SK-N-SH treated with all-trans-retinoic acid at 6 μM for 48 hours (cell line): ENCODE measurements at regions not wholly inside any gene's neighbourhood (a gene's known extent, or its start where the extent isn't known, plus 50 kb on each side); places are given as distances from the start of the nearest gene placed in this dataset.

Experiments used
- ATAC-seq: fragments of 200-7000 bp; cut with Tn5 transposase; 3 replicates; pipeline ENCODE4 v1.9.1; 2020; ENCODE audit warnings: mild to moderate bottlenecking, moderate library complexity
- ARNTL ChIP-seq: fragments of 450-650 bp; formaldehyde crosslinking; IDR thresholded peaks from 2 replicates; pipeline ENCODE4 v1.5.0; 2020; ENCODE audit warnings: low read depth, mild to moderate bottlenecking, moderate library complexity, borderline replicate concordance
- BACH2 ChIP-seq: fragments of 250-450 bp; sonication (Bioruptor Pico); IDR thresholded peaks from 2 replicates; pipeline ENCODE4 v1.9.0; 2021; ENCODE audit warnings: mild to moderate bottlenecking, borderline replicate concordance
- CSDC2 ChIP-seq: fragments of 250-450 bp; sonication (Bioruptor Pico); IDR thresholded peaks from 2 replicates; pipeline ENCODE4 v1.5.0; 2020; ENCODE audit warnings: mild to moderate bottlenecking, moderate library complexity
- ESRRG ChIP-seq: fragments of 250-450 bp; sonication (Bioruptor Pico); IDR thresholded peaks from 2 replicates; pipeline ENCODE4 v1.6.1; 2021; ENCODE audit warnings: mild to moderate bottlenecking
- GLIS3 ChIP-seq: fragments of 250-450 bp; sonication (Bioruptor Pico); IDR thresholded peaks from 2 replicates; pipeline ENCODE4 v1.5.0; 2020; ENCODE audit warnings: mild to moderate bottlenecking, moderate library complexity
- OSR1 ChIP-seq: fragments of 250-450 bp; sonication (Bioruptor Pico); IDR thresholded peaks from 2 replicates; pipeline ENCODE4 v1.8.0; 2022; ENCODE audit warnings: moderate library complexity, mild to moderate bottlenecking, inconsistent platforms
- PPARA ChIP-seq: fragments of 250-450 bp; sonication (Bioruptor Pico); IDR thresholded peaks from 2 replicates; pipeline ENCODE4 v1.5.0; 2020; ENCODE audit warnings: mild to moderate bottlenecking, borderline replicate concordance
- RARB ChIP-seq: fragments of 250-450 bp; sonication (Bioruptor Pico); IDR thresholded peaks from 2 replicates; pipeline ENCODE4 v1.8.0; 2021; ENCODE audit warnings: mild to moderate bottlenecking, moderate library complexity
- SNAI2 ChIP-seq: fragments of 250-450 bp; sonication (Bioruptor Pico); IDR thresholded peaks from 2 replicates; pipeline ENCODE4 v1.5.0; 2020; ENCODE audit warnings: mild to moderate bottlenecking, moderate library complexity
- TCF4 ChIP-seq: fragments of 250-450 bp; sonication (Bioruptor Pico); IDR thresholded peaks from 2 replicates; pipeline ENCODE4 v1.8.0; 2021; ENCODE audit warnings: mild to moderate bottlenecking, moderate library complexity, borderline replicate concordance
- TOX ChIP-seq: fragments of 250-450 bp; sonication (Bioruptor Pico); IDR thresholded peaks from 2 replicates; pipeline ENCODE4 v1.8.0; 2021; ENCODE audit warnings: mild to moderate bottlenecking, moderate library complexity, borderline replicate concordance
- ZC3H10 ChIP-seq: fragments of 250-450 bp; sonication (Bioruptor Pico); IDR thresholded peaks from 2 replicates; pipeline ENCODE4 v1.5.1; 2021; ENCODE audit warnings: mild to moderate bottlenecking, moderate library complexity
- ZFP3 ChIP-seq: fragments of 250-450 bp; sonication (Bioruptor Pico); IDR thresholded peaks from 2 replicates; pipeline ENCODE4 v1.5.0; 2020; ENCODE audit warnings: mild to moderate bottlenecking, moderate library complexity
- ZNF565 ChIP-seq: fragments of 450-650 bp; formaldehyde crosslinking; conservative IDR thresholded peaks from 2 replicates; pipeline ENCODE4 v1.5.0; 2020; ENCODE audit warnings: low read depth, mild to moderate bottlenecking, moderate library complexity
- ZNF70 ChIP-seq: fragments of 450-650 bp; formaldehyde crosslinking; IDR thresholded peaks from 2 replicates; pipeline ENCODE4 v1.5.0; 2020; ENCODE audit warnings: mild to moderate bottlenecking, moderate library complexity
- ZNF8 ChIP-seq: fragments of 450-650 bp; formaldehyde crosslinking; IDR thresholded peaks from 2 replicates; pipeline ENCODE4 v1.5.0; 2020; ENCODE audit warnings: mild to moderate bottlenecking, moderate library complexity
- TF ChIP-seq, protein P1 (sequence below): fragments of 250-450 bp; sonication (Bioruptor Pico); IDR thresholded peaks from 2 replicates; pipeline ENCODE4 v1.8.0; 2020; ENCODE audit warnings: mild to moderate bottlenecking, moderate library complexity, borderline replicate concordance
- TF ChIP-seq, protein P2 (sequence below): fragments of 250-450 bp; sonication (Bioruptor Pico); IDR thresholded peaks from 2 replicates; pipeline ENCODE4 v1.5.1; 2020; ENCODE audit warnings: low read depth, mild to moderate bottlenecking, moderate library complexity
- TF ChIP-seq, protein P3 (sequence below): fragments of 250-450 bp; sonication (Bioruptor Pico); IDR thresholded peaks from 2 replicates; pipeline ENCODE4 v1.5.1; 2021; ENCODE audit warnings: mild to moderate bottlenecking, moderate library complexity
- TF ChIP-seq, protein P4 (sequence below): fragments of 250-450 bp; sonication (Bioruptor Pico); IDR thresholded peaks from 2 replicates; pipeline ENCODE4 v1.5.0; 2020; ENCODE audit warnings: mild to moderate bottlenecking, moderate library complexity

DNA sequence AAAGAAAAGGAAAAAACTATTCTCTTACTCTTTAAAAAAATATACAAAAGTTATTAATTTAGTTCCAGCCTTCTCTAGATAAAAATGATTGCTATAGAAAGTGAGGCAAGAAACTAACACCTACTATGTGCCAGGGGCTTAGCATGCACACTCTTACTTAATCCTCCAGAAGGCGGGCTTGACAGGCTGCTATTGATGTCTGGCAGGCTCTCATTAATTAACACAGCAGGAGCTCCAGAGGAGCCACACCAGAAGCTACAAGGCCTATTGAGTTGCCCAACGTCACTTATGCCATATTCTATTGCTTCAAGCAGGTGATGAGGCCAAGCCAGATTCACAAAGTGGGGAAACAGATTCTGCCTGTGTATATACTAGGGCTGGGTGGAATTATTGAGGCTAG is 54.6 kb upstream of the CLINT1 start:
- TF ChIP-seq ESRRG (CRISPR knock-in tag) (no peak), OSR1 (no peak), ZNF70 (no peak), RARB (CRISPR knock-in tag) (no peak), ZNF565 (no peak), PPARA (no peak), ZFP3 (CRISPR knock-in tag) (no peak), GLIS3 (no peak)
- TF ChIP-seq, protein P1, sequence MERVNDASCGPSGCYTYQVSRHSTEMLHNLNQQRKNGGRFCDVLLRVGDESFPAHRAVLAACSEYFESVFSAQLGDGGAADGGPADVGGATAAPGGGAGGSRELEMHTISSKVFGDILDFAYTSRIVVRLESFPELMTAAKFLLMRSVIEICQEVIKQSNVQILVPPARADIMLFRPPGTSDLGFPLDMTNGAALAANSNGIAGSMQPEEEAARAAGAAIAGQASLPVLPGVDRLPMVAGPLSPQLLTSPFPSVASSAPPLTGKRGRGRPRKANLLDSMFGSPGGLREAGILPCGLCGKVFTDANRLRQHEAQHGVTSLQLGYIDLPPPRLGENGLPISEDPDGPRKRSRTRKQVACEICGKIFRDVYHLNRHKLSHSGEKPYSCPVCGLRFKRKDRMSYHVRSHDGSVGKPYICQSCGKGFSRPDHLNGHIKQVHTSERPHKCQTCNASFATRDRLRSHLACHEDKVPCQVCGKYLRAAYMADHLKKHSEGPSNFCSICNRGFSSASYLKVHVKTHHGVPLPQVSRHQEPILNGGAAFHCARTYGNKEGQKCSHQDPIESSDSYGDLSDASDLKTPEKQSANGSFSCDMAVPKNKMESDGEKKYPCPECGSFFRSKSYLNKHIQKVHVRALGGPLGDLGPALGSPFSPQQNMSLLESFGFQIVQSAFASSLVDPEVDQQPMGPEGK (CRISPR knock-in tag), result no peak
- ATAC-seq, result no peak

GRCh38 chr5:157912621-157913325 is 53.8 kb upstream of the CLINT1 start:
- TF ChIP-seq, protein P1 (CRISPR knock-in tag), result no peak
- TF ChIP-seq ESRRG (CRISPR knock-in tag), result no peak
- TF ChIP-seq ZNF8 (CRISPR knock-in tag), result no peak
- TF ChIP-seq, protein P2, sequence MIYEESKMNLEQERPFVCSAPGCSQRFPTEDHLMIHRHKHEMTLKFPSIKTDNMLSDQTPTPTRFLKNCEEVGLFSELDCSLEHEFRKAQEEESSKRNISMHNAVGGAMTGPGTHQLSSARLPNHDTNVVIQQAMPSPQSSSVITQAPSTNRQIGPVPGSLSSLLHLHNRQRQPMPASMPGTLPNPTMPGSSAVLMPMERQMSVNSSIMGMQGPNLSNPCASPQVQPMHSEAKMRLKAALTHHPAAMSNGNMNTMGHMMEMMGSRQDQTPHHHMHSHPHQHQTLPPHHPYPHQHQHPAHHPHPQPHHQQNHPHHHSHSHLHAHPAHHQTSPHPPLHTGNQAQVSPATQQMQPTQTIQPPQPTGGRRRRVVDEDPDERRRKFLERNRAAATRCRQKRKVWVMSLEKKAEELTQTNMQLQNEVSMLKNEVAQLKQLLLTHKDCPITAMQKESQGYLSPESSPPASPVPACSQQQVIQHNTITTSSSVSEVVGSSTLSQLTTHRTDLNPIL (CRISPR knock-in tag), result no peak
- TF ChIP-seq, protein P3, sequence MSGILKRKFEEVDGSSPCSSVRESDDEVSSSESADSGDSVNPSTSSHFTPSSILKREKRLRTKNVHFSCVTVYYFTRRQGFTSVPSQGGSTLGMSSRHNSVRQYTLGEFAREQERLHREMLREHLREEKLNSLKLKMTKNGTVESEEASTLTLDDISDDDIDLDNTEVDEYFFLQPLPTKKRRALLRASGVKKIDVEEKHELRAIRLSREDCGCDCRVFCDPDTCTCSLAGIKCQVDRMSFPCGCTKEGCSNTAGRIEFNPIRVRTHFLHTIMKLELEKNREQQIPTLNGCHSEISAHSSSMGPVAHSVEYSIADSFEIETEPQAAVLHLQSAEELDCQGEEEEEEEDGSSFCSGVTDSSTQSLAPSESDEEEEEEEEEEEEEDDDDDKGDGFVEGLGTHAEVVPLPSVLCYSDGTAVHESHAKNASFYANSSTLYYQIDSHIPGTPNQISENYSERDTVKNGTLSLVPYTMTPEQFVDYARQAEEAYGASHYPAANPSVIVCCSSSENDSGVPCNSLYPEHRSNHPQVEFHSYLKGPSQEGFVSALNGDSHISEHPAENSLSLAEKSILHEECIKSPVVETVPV (CRISPR knock-in tag), result no peak
- no peak for TF ChIP-seq BACH2
- no peak for TF ChIP-seq ARNTL (CRISPR knock-in tag)
- no peak for TF ChIP-seq ZC3H10 (CRISPR knock-in tag)
- no peak for TF ChIP-seq OSR1
- TF ChIP-seq GLIS3, result no peak
- no peak for TF ChIP-seq SNAI2 (CRISPR knock-in tag)
- TF ChIP-seq ZNF565, result no peak
- TF ChIP-seq RARB (CRISPR knock-in tag), result no peak
- TF ChIP-seq PPARA, result no peak
- TF ChIP-seq CSDC2 (CRISPR knock-in tag), result no peak
- TF ChIP-seq TOX, result no peak
- TF ChIP-seq ZFP3 (CRISPR knock-in tag), result no peak
- TF ChIP-seq TCF4 (CRISPR knock-in tag), result no peak
- TF ChIP-seq ZNF70, result no peak
- TF ChIP-seq, protein P4, sequence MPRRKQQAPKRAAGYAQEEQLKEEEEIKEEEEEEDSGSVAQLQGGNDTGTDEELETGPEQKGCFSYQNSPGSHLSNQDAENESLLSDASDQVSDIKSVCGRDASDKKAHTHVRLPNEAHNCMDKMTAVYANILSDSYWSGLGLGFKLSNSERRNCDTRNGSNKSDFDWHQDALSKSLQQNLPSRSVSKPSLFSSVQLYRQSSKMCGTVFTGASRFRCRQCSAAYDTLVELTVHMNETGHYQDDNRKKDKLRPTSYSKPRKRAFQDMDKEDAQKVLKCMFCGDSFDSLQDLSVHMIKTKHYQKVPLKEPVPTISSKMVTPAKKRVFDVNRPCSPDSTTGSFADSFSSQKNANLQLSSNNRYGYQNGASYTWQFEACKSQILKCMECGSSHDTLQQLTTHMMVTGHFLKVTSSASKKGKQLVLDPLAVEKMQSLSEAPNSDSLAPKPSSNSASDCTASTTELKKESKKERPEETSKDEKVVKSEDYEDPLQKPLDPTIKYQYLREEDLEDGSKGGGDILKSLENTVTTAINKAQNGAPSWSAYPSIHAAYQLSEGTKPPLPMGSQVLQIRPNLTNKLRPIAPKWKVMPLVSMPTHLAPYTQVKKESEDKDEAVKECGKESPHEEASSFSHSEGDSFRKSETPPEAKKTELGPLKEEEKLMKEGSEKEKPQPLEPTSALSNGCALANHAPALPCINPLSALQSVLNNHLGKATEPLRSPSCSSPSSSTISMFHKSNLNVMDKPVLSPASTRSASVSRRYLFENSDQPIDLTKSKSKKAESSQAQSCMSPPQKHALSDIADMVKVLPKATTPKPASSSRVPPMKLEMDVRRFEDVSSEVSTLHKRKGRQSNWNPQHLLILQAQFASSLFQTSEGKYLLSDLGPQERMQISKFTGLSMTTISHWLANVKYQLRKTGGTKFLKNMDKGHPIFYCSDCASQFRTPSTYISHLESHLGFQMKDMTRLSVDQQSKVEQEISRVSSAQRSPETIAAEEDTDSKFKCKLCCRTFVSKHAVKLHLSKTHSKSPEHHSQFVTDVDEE (CRISPR knock-in tag), result no peak
- no peak for ATAC-seq

DNA sequence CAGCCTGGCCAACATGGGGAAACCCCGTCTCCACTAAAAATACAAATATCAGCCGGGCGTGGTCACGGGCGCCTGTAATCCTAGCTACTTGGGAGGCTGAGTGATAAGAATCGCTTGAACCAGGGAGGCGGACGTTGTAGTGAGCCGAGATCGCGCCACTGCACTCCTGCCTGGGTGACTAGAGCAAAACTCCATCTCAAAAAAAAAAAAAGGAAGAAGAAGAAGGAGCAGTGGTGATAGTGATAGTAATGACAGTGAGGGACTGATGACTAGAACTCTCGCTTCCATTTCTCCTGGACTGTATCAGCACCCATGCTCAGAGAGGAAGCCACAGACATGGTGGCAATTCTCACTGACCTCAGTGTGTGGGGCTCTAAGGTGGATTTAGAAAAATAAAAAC is 52.6 kb upstream of the CLINT1 start:
- no peak for TF ChIP-seq TOX
- no peak for ATAC-seq
